ENCODE measurements at regions not wholly inside any gene's neighbourhood (a gene's known extent, or its start where the extent isn't known, plus 50 kb on each side); places are given as distances from the start of the nearest gene placed in this dataset.

GRCh38 chr13:111966933-111967332, 100.0 kb upstream of the SOX1 start:
- TF ChIP-seq, protein P1, sequence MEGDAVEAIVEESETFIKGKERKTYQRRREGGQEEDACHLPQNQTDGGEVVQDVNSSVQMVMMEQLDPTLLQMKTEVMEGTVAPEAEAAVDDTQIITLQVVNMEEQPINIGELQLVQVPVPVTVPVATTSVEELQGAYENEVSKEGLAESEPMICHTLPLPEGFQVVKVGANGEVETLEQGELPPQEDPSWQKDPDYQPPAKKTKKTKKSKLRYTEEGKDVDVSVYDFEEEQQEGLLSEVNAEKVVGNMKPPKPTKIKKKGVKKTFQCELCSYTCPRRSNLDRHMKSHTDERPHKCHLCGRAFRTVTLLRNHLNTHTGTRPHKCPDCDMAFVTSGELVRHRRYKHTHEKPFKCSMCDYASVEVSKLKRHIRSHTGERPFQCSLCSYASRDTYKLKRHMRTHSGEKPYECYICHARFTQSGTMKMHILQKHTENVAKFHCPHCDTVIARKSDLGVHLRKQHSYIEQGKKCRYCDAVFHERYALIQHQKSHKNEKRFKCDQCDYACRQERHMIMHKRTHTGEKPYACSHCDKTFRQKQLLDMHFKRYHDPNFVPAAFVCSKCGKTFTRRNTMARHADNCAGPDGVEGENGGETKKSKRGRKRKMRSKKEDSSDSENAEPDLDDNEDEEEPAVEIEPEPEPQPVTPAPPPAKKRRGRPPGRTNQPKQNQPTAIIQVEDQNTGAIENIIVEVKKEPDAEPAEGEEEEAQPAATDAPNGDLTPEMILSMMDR (IDR thresholded peaks at IDR 0.05; ENCODE audit: insufficient read depth, low read depth, low read length), result no peak
- no peak for DNase-seq (ENCODE audit: low read depth)
- Histone ChIP-seq H3K4me3 (ENCODE audit: low read depth, low read length) (no peak overlapping the region), H3K27me3 (ENCODE audit: control insufficient read depth, insufficient read depth, low read length) (no peaks in the 10 kb centered on the region), H3K36me3 (ENCODE audit: control insufficient read depth, insufficient read depth, low read length) (no peaks in the 10 kb centered on the region)
- POLR2A ChIA-PET, result no interaction called here
- CTCF ChIA-PET, result interaction anchor here (1.2 kb wide), 1 partner anchor 29 kb away, joined by 3 read pairs; no protein-coding TSS in a partner anchor

- POLR2A ChIA-PET, result no interaction called here
- H3K4me3 ChIP-seq (ENCODE audit: low read depth, low read length), result no peak overlapping the region
These were observed 99.3 kb upstream of the SOX1 start for GRCh38 chr13:111967572-111968201.

GRCh38 chr13:111968336-111969010, 98.5 kb upstream of the SOX1 start:
- no peak for DNase-seq (ENCODE audit: low read depth)
- TF ChIP-seq, protein P1 (IDR thresholded peaks at IDR 0.05; ENCODE audit: insufficient read depth, low read depth, low read length), result no peak
- CTCF ChIA-PET, result interaction anchor here (1.2 kb wide), 1 partner anchor 31 kb away, joined by 3 read pairs; no protein-coding TSS in a partner anchor

More at GRCh38 chr13:111967572-111968201, 99.3 kb upstream of the SOX1 start:
- Histone ChIP-seq H3K36me3 (ENCODE audit: control insufficient read depth, insufficient read depth, low read length) (no peaks in the 10 kb centered on the region), H3K27me3 (ENCODE audit: control insufficient read depth, insufficient read depth, low read length) (no peaks in the 10 kb centered on the region)
- CTCF ChIA-PET, result interaction anchor here (1.2 kb wide), 1 partner anchor 30 kb away, joined by 3 read pairs; no protein-coding TSS in a partner anchor
- no peak for DNase-seq (ENCODE audit: low read depth)
- TF ChIP-seq, protein P1 (IDR thresholded peaks at IDR 0.05; ENCODE audit: insufficient read depth, low read depth, low read length), result no peak

GRCh38 chr13:111969551-111970135, 97.3 kb upstream of the SOX1 start:
- Histone ChIP-seq H3K27me3 (ENCODE audit: control insufficient read depth, insufficient read depth, low read length) (no peaks in the 10 kb centered on the region), H3K36me3 (ENCODE audit: control insufficient read depth, insufficient read depth, low read length) (no peaks in the 10 kb centered on the region), H3K4me3 (ENCODE audit: low read depth, low read length) (no peak overlapping the region)
- POLR2A ChIA-PET, result no interaction called here
- TF ChIP-seq, protein P1 (IDR thresholded peaks at IDR 0.05; ENCODE audit: insufficient read depth, low read depth, low read length), result no peak
- CTCF ChIA-PET, result no interaction called here
- DNase-seq (ENCODE audit: low read depth), result no peak

More at GRCh38 chr13:111968336-111969010, 98.5 kb upstream of the SOX1 start:
- H3K4me3 ChIP-seq (ENCODE audit: low read depth, low read length), result no peak overlapping the region
- H3K27me3 ChIP-seq (ENCODE audit: control insufficient read depth, insufficient read depth, low read length), result no peaks in the 10 kb centered on the region
- POLR2A ChIA-PET, result no interaction called here
- H3K36me3 ChIP-seq (ENCODE audit: control insufficient read depth, insufficient read depth, low read length), result no peaks in the 10 kb centered on the region

- no peak overlapping the region for H3K4me3 ChIP-seq (ENCODE audit: low read depth, low read length)
- TF ChIP-seq, protein P1 (IDR thresholded peaks at IDR 0.05; ENCODE audit: insufficient read depth, low read depth, low read length), result no peak
- ChIA-PET POLR2A (no interaction called here), CTCF (no interaction called here)
- H3K36me3 ChIP-seq (ENCODE audit: control insufficient read depth, insufficient read depth, low read length), result no peaks in the 10 kb centered on the region
- DNase-seq (ENCODE audit: low read depth), result no peak
- no peaks in the 10 kb centered on the region for H3K27me3 ChIP-seq (ENCODE audit: control insufficient read depth, insufficient read depth, low read length)
These were observed 96.3 kb upstream of the SOX1 start for GRCh38 chr13:111970494-111971141.

Measured in BJ (cell line).